ENCODE measurements at regions not wholly inside any gene's neighbourhood (a gene's known extent, or its start where the extent isn't known, plus 50 kb on each side); places are given as distances from the start of the nearest gene placed in this dataset.
A peak's percentile ranks its signal among the peaks of the same experiment; 100 is the strongest.

- TF ChIP-seq PAX5 (IDR thresholded peaks at IDR 0.05; ENCODE audit: insufficient read depth, low read length, severe bottlenecking) (no peak), SPI1 (IDR thresholded peaks at IDR 0.05; ENCODE audit: low read depth, low read length) (no peak)
- no peak for FAIRE-seq
- no peak for DNase-seq (ENCODE audit: insufficient read length, low spot score)
Observed at GRCh38 chr3:46146548-46146947, 61.6 kb downstream of the CCR1 start.

- no peak for TF ChIP-seq TAF1 (IDR thresholded peaks at IDR 0.05; ENCODE audit: low read depth, low read length)
- TF ChIP-seq SPI1 (IDR thresholded peaks at IDR 0.05; ENCODE audit: low read depth, low read length) = no peak
- TF ChIP-seq PAX5 (IDR thresholded peaks at IDR 0.05; ENCODE audit: insufficient read depth, low read length, severe bottlenecking) = no peak
- no peak for TF ChIP-seq POLR2A (IDR thresholded peaks at IDR 0.05; ENCODE audit: low read depth, low read length)
- no peak for TF ChIP-seq POLR2AphosphoS5 (IDR thresholded peaks at IDR 0.05; ENCODE audit: low read depth, low read length)
- no peak for TF ChIP-seq POU2F2 (IDR thresholded peaks at IDR 0.05; ENCODE audit: low read depth, low read length)
- FAIRE-seq = no peak
Observed at GRCh38 chr3:46146021-46146420, 62.1 kb downstream of the CCR1 start.

GRCh38 chr3:46145147-46145546, 63.0 kb downstream of the CCR1 start:
- DNase-seq (ENCODE audit: insufficient read length, low spot score) (no peak), FAIRE-seq (no peak)

More at GRCh38 chr3:46146021-46146420, 62.1 kb downstream of the CCR1 start:
- no peak for DNase-seq (ENCODE audit: insufficient read length, low spot score)

GRCh38 chr3:46143951-46144473, 64.1 kb downstream of the CCR1 start:
- FAIRE-seq (no peak), DNase-seq (ENCODE audit: insufficient read length, low spot score) (no peak)
- no peak for TF ChIP-seq POLR2A (IDR thresholded peaks at IDR 0.05; ENCODE audit: low read depth, low read length)
- TF ChIP-seq SPI1 (IDR thresholded peaks at IDR 0.05; ENCODE audit: low read depth, low read length) = no peak
- TF ChIP-seq PAX5 (IDR thresholded peaks at IDR 0.05; ENCODE audit: insufficient read depth, low read length, severe bottlenecking) = no peak
- no peak for TF ChIP-seq TAF1 (IDR thresholded peaks at IDR 0.05; ENCODE audit: low read depth, low read length)
- TF ChIP-seq POLR2AphosphoS5 (IDR thresholded peaks at IDR 0.05; ENCODE audit: low read depth, low read length) = no peak
- no peak for TF ChIP-seq POU2F2 (IDR thresholded peaks at IDR 0.05; ENCODE audit: low read depth, low read length)

More at GRCh38 chr3:46145147-46145546, 63.0 kb downstream of the CCR1 start:
- no peak for TF ChIP-seq SPI1 (IDR thresholded peaks at IDR 0.05; ENCODE audit: low read depth, low read length)
- TF ChIP-seq TAF1 (IDR thresholded peaks at IDR 0.05; ENCODE audit: low read depth, low read length) = no peak
- TF ChIP-seq PAX5 (IDR thresholded peaks at IDR 0.05; ENCODE audit: insufficient read depth, low read length, severe bottlenecking) = no peak
- TF ChIP-seq POU2F2 (IDR thresholded peaks at IDR 0.05; ENCODE audit: low read depth, low read length) = no peak
- TF ChIP-seq POLR2AphosphoS5 (IDR thresholded peaks at IDR 0.05; ENCODE audit: low read depth, low read length) = no peak
- no peak for TF ChIP-seq POLR2A (IDR thresholded peaks at IDR 0.05; ENCODE audit: low read depth, low read length)

GRCh38 chr3:46141813-46142212, 66.3 kb downstream of the CCR1 start:
- no peak for FAIRE-seq
- no peak for TF ChIP-seq POLR2AphosphoS5 (IDR thresholded peaks at IDR 0.05; ENCODE audit: low read depth, low read length)
- no peak for TF ChIP-seq PAX5 (IDR thresholded peaks at IDR 0.05; ENCODE audit: insufficient read depth, low read length, severe bottlenecking)
- no peak for TF ChIP-seq TAF1 (IDR thresholded peaks at IDR 0.05; ENCODE audit: low read depth, low read length)
- no peak for TF ChIP-seq SPI1 (IDR thresholded peaks at IDR 0.05; ENCODE audit: low read depth, low read length)
- TF ChIP-seq POLR2A (IDR thresholded peaks at IDR 0.05; ENCODE audit: low read depth, low read length) = no peak
- no peak for TF ChIP-seq POU2F2 (IDR thresholded peaks at IDR 0.05; ENCODE audit: low read depth, low read length)
- DNase-seq (ENCODE audit: insufficient read length, low spot score) = no peak

GRCh38 chr3:46138581-46138980, 69.5 kb downstream of the CCR1 start:
- DNase-seq (ENCODE audit: insufficient read length, low spot score) = no peak
- no peak for FAIRE-seq
- TF ChIP-seq POLR2AphosphoS5 (IDR thresholded peaks at IDR 0.05; ENCODE audit: low read depth, low read length) (no peak), TAF1 (IDR thresholded peaks at IDR 0.05; ENCODE audit: low read depth, low read length) (no peak), SPI1 (IDR thresholded peaks at IDR 0.05; ENCODE audit: low read depth, low read length) (0 out of 2 replicates have a peak, but pooled peaks have one; percentile 29), PAX5 (IDR thresholded peaks at IDR 0.05; ENCODE audit: insufficient read depth, low read length, severe bottlenecking) (no peak)

- DNase-seq (ENCODE audit: insufficient read length, low spot score) (no peak), FAIRE-seq (no peak)
- no peak for TF ChIP-seq POU2F2 (IDR thresholded peaks at IDR 0.05; ENCODE audit: low read depth, low read length)
- TF ChIP-seq TAF1 (IDR thresholded peaks at IDR 0.05; ENCODE audit: low read depth, low read length) = no peak
- TF ChIP-seq POLR2AphosphoS5 (IDR thresholded peaks at IDR 0.05; ENCODE audit: low read depth, low read length) = no peak
- no peak for TF ChIP-seq POLR2A (IDR thresholded peaks at IDR 0.05; ENCODE audit: low read depth, low read length)
- TF ChIP-seq PAX5 (IDR thresholded peaks at IDR 0.05; ENCODE audit: insufficient read depth, low read length, severe bottlenecking) = no peak
- TF ChIP-seq SPI1 (IDR thresholded peaks at IDR 0.05; ENCODE audit: low read depth, low read length) = no peak
Observed at GRCh38 chr3:46135475-46135874, 72.6 kb downstream of the CCR1 start.

- TF ChIP-seq PAX5 (IDR thresholded peaks at IDR 0.05; ENCODE audit: insufficient read depth, low read length, severe bottlenecking) = no peak
- TF ChIP-seq POLR2AphosphoS5 (IDR thresholded peaks at IDR 0.05; ENCODE audit: low read depth, low read length) = no peak
- TF ChIP-seq POU2F2 (IDR thresholded peaks at IDR 0.05; ENCODE audit: low read depth, low read length) = no peak
- TF ChIP-seq POLR2A (IDR thresholded peaks at IDR 0.05; ENCODE audit: low read depth, low read length) = no peak
- TF ChIP-seq SPI1 (IDR thresholded peaks at IDR 0.05; ENCODE audit: low read depth, low read length) = no peak
- no peak for TF ChIP-seq TAF1 (IDR thresholded peaks at IDR 0.05; ENCODE audit: low read depth, low read length)
- peak; percentile 16 for FAIRE-seq
- no peak for DNase-seq (ENCODE audit: insufficient read length, low spot score)
Observed at GRCh38 chr3:46133285-46133684, 74.8 kb downstream of the CCR1 start.

GRCh38 chr3:46132565-46132964, 75.5 kb downstream of the CCR1 start:
- FAIRE-seq = no peak
- TF ChIP-seq SPI1 (IDR thresholded peaks at IDR 0.05; ENCODE audit: low read depth, low read length) (no peak), POLR2A (IDR thresholded peaks at IDR 0.05; ENCODE audit: low read depth, low read length) (no peak), POU2F2 (IDR thresholded peaks at IDR 0.05; ENCODE audit: low read depth, low read length) (no peak), TAF1 (IDR thresholded peaks at IDR 0.05; ENCODE audit: low read depth, low read length) (no peak), POLR2AphosphoS5 (IDR thresholded peaks at IDR 0.05; ENCODE audit: low read depth, low read length) (no peak), PAX5 (IDR thresholded peaks at IDR 0.05; ENCODE audit: insufficient read depth, low read length, severe bottlenecking) (no peak)
- no peak for DNase-seq (ENCODE audit: insufficient read length, low spot score)

- FAIRE-seq (no peak), DNase-seq (ENCODE audit: insufficient read length, low spot score) (no peak)
- TF ChIP-seq TAF1 (IDR thresholded peaks at IDR 0.05; ENCODE audit: low read depth, low read length) (no peak), POLR2A (IDR thresholded peaks at IDR 0.05; ENCODE audit: low read depth, low read length) (no peak), PAX5 (IDR thresholded peaks at IDR 0.05; ENCODE audit: insufficient read depth, low read length, severe bottlenecking) (no peak), POLR2AphosphoS5 (IDR thresholded peaks at IDR 0.05; ENCODE audit: low read depth, low read length) (no peak), POU2F2 (IDR thresholded peaks at IDR 0.05; ENCODE audit: low read depth, low read length) (no peak), SPI1 (IDR thresholded peaks at IDR 0.05; ENCODE audit: low read depth, low read length) (no peak)
Observed at GRCh38 chr3:46131884-46132450, 76.1 kb downstream of the CCR1 start.

Data from GM12891 (cell line).